HEK293 (cell line): ENCODE measurements at regions not wholly inside any gene's neighbourhood (a gene's known extent, or its start where the extent isn't known, plus 50 kb on each side); places are given as distances from the start of the nearest gene placed in this dataset.

Experiments
- CTCF ChIP-seq: fragments of 450-650 bp; formaldehyde crosslinking; IDR thresholded peaks from 2 replicates; pipeline ENCODE4 v1.5.1; 2016; ENCODE audit warnings: missing biosample characterization, missing genetic modification characterization
- ZNF792 ChIP-seq: fragments of 450-650 bp; formaldehyde crosslinking; IDR thresholded peaks from 2 replicates; pipeline ENCODE4 v1.5.1; 2016; ENCODE audit warnings: missing biosample characterization, missing genetic modification characterization

DNA sequence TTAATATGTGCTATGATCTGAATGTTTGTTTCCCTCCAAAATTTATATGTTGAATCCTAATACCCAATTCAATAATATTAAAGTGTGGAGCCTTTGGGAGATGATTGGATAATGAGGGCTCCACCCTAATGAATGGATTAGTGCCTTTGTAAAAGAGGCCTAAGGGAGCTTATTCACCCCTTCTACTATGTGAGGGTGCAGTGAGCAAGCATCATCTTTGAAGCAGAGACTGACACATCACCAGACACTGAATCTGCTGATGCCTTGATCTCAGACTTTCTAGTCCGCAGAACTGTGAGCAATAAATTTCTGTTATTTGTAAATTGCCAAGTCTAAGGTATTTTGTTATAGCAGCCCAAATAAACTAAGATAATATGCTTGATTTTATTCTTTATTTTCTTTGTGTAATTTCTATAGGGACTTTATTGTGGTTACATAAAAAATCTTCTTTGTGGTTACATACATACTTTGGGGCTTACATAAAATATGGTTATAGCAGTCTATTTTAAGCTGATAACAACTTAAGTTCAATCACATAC, 131.1 kb upstream of the SLC38A2 start:
- no peak for TF ChIP-seq CTCF (tag by site-specific recombination)
- no peak for TF ChIP-seq ZNF792 (tag by site-specific recombination)
